K562 (cell line): ENCODE measurements at regions not wholly inside any gene's neighbourhood (a gene's known extent, or its start where the extent isn't known, plus 50 kb on each side); places are given as distances from the start of the nearest gene placed in this dataset.

Source experiments
- BHLHE40 ChIP-seq: IDR thresholded peaks from 2 replicates; pipeline ENCODE4 v1.6.1; 2011; ENCODE audit warnings: low read length, improper control_type of control experiment
- DMBX1 ChIP-seq: fragments of 250-450 bp; sonication (Bioruptor Pico); IDR thresholded peaks from 2 replicates; pipeline ENCODE4 v1.8.0; 2022; ENCODE audit warnings: inconsistent platforms, mild to moderate bottlenecking, moderate library complexity, borderline replicate concordance
- GTF2E2 ChIP-seq: fragments of 200-800 bp; sonication (Bioruptor generic); IDR thresholded peaks from 2 replicates; pipeline ENCODE4 v1.6.1; 2016; ENCODE audit warnings: missing genetic modification characterization, missing compliant biosample characterization
- HNRNPUL1 ChIP-seq: fragments of 200-400 bp; formaldehyde crosslinking; IDR thresholded peaks from 2 replicates; pipeline ENCODE4 v1.6.1; 2017; ENCODE audit warnings: low read length
- RBBP5 ChIP-seq: fragments of 200-600 bp; sonication (generic); IDR thresholded peaks from 2 replicates; pipeline ENCODE4 v1.6.1; 2012; ENCODE audit warnings: borderline replicate concordance, mild to moderate bottlenecking, low read length, control low read depth, inconsistent platforms; ENCODE audit not compliant: insufficient read depth, poor library complexity, severe bottlenecking
- TF ChIP-seq, protein P1 (sequence below), 3 experiments: IDR thresholded peaks in 2 of 3; conservative IDR thresholded peaks in 1 of 3; 2 replicates each; pipeline ENCODE4 v1.5.1; 2011 to 2012; ENCODE audit warnings: low read length in 3 of 3, mild to moderate bottlenecking in 3 of 3, control low read depth in 2 of 3, improper control_type of control experiment in 1 of 3, inconsistent platforms in 1 of 3, low read depth in 1 of 3, mixed read lengths in 1 of 3, moderate library complexity in 1 of 3; ENCODE audit not compliant: insufficient read depth in 2 of 3
- TF ChIP-seq, protein P2 (sequence below), 2 experiments: fragments of 450-650 bp in 1 of 2; IDR thresholded peaks; 2 replicates each; pipeline ENCODE4 v1.6.1; 2011 to 2017; ENCODE audit warnings: low read depth in 2 of 2, antibody characterized with exemption in 1 of 2, borderline replicate concordance in 1 of 2, low read length in 1 of 2, mild to moderate bottlenecking in 1 of 2, mixed read lengths in 1 of 2; ENCODE audit not compliant: control insufficient read depth in 1 of 2

DNA sequence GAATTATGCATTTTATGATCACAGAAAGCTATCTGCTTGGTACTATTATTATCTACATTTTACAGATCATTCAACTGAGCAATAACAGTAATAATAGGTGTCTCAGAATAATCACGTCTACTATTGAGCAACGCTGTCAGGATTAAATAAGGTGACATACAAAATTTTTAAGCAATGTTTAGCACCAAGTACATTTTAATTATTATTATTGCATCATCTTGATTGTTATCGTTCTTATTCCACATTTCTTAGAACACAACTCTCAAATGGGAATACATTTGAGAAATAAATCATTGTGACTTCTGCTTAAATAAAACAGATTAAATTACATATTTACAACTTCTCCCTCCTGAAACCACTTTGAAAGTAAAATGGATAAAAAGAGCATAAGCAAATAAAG, 1083.5 kb upstream of the ADGRL3 start:
- TF ChIP-seq, protein P1, sequence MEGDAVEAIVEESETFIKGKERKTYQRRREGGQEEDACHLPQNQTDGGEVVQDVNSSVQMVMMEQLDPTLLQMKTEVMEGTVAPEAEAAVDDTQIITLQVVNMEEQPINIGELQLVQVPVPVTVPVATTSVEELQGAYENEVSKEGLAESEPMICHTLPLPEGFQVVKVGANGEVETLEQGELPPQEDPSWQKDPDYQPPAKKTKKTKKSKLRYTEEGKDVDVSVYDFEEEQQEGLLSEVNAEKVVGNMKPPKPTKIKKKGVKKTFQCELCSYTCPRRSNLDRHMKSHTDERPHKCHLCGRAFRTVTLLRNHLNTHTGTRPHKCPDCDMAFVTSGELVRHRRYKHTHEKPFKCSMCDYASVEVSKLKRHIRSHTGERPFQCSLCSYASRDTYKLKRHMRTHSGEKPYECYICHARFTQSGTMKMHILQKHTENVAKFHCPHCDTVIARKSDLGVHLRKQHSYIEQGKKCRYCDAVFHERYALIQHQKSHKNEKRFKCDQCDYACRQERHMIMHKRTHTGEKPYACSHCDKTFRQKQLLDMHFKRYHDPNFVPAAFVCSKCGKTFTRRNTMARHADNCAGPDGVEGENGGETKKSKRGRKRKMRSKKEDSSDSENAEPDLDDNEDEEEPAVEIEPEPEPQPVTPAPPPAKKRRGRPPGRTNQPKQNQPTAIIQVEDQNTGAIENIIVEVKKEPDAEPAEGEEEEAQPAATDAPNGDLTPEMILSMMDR (IDR thresholded peaks at IDR 0.05 in 2 of 3, conservative IDR thresholded peaks at IDR 0.05 in 1 of 3; ENCODE audit: insufficient read depth in 2 of 3, low read depth in 1 of 3, low read length in 3 of 3), result no peak
- TF ChIP-seq DMBX1 (CRISPR knock-in tag) (no peak), BHLHE40 (no peak), GTF2E2 (no peak), HNRNPUL1 (no peak), RBBP5 (no peak)
- TF ChIP-seq, protein P2, sequence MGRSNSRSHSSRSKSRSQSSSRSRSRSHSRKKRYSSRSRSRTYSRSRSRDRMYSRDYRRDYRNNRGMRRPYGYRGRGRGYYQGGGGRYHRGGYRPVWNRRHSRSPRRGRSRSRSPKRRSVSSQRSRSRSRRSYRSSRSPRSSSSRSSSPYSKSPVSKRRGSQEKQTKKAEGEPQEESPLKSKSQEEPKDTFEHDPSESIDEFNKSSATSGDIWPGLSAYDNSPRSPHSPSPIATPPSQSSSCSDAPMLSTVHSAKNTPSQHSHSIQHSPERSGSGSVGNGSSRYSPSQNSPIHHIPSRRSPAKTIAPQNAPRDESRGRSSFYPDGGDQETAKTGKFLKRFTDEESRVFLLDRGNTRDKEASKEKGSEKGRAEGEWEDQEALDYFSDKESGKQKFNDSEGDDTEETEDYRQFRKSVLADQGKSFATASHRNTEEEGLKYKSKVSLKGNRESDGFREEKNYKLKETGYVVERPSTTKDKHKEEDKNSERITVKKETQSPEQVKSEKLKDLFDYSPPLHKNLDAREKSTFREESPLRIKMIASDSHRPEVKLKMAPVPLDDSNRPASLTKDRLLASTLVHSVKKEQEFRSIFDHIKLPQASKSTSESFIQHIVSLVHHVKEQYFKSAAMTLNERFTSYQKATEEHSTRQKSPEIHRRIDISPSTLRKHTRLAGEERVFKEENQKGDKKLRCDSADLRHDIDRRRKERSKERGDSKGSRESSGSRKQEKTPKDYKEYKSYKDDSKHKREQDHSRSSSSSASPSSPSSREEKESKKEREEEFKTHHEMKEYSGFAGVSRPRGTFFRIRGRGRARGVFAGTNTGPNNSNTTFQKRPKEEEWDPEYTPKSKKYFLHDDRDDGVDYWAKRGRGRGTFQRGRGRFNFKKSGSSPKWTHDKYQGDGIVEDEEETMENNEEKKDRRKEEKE (IDR thresholded peaks at IDR 0.05; ENCODE audit: borderline replicate concordance in 1 of 2, control insufficient read depth in 1 of 2, low read depth in 2 of 2, low read length in 1 of 2), result no peak
